VCaP (cell line): ENCODE measurements at regions not wholly inside any gene's neighbourhood (a gene's known extent, or its start where the extent isn't known, plus 50 kb on each side); places are given as distances from the start of the nearest gene placed in this dataset.

Experiments
- H3K27ac ChIP-seq: fragments of 450-650 bp; 2 replicates; pipeline ENCODE4 v1.5.1; 2017
- CTCF ChIP-seq: fragments of 450-650 bp; conservative IDR thresholded peaks from 2 replicates; pipeline ENCODE4 v1.5.1; 2017; ENCODE audit warnings: mild to moderate bottlenecking, moderate library complexity

- no peak for TF ChIP-seq CTCF
- H3K27ac ChIP-seq, result no peak overlapping the region
Measured at GRCh38 chr1:222140206-222140605, 398.3 kb upstream of the DUSP10 start.

GRCh38 chr1:222138095-222138494 lies 396.2 kb upstream of the DUSP10 start:
- no peak overlapping the region for H3K27ac ChIP-seq
- TF ChIP-seq CTCF, result no peak

GRCh38 chr1:222136869-222137268 lies 395.0 kb upstream of the DUSP10 start:
- no peak for TF ChIP-seq CTCF
- H3K27ac ChIP-seq, result no peak overlapping the region

- H3K27ac ChIP-seq, result no peak overlapping the region
- no peak for TF ChIP-seq CTCF
Measured at GRCh38 chr1:222129041-222129440, 387.2 kb upstream of the DUSP10 start.

- no peak for TF ChIP-seq CTCF
- no peak overlapping the region for H3K27ac ChIP-seq
Measured at GRCh38 chr1:222127526-222128152, 385.8 kb upstream of the DUSP10 start.

GRCh38 chr1:222127096-222127495 lies 385.2 kb upstream of the DUSP10 start:
- no peak overlapping the region for H3K27ac ChIP-seq
- no peak for TF ChIP-seq CTCF

GRCh38 chr1:222126052-222126451 lies 384.2 kb upstream of the DUSP10 start:
- no peak overlapping the region for H3K27ac ChIP-seq
- no peak for TF ChIP-seq CTCF
